ENCODE measurements at regions not wholly inside any gene's neighbourhood (a gene's known extent, or its start where the extent isn't known, plus 50 kb on each side); places are given as distances from the start of the nearest gene placed in this dataset.
A peak's percentile ranks its signal among the peaks of the same experiment; 100 is the strongest.
"Not testable (repeated sequence)": the region's sequence is repeated elsewhere in the genome, so short reads cannot be mapped to it uniquely, and the experiment has no call there.

GRCh38 chr9:85339338-85339737 is 402.4 kb downstream of the AGTPBP1 start:
- no peaks in the 10 kb centered on the region for H3K36me3 Mint-ChIP-seq
- H3K27ac Mint-ChIP-seq = no peak overlapping the region
- peaks cover 0 to 3% of the 10 kb centered on the region in 2 donors for H3K9me3 Mint-ChIP-seq
- H3K4me3 Mint-ChIP-seq = no peak overlapping the region
- no peak for ATAC-seq (replicated peaks)
- no peaks in the 10 kb centered on the region for H3K4me1 Mint-ChIP-seq
- H3K27me3 Mint-ChIP-seq = peaks cover 3 to 7% of the 10 kb centered on the region in 2 donors
- DNase-seq = no peak

- H3K36me3 Mint-ChIP-seq = no peaks in the 10 kb centered on the region
- no peak for ATAC-seq (replicated peaks)
- no peak overlapping the region for H3K4me3 Mint-ChIP-seq
- no peaks in the 10 kb centered on the region for H3K4me1 Mint-ChIP-seq
- no peak overlapping the region for H3K27ac Mint-ChIP-seq
- H3K9me3 Mint-ChIP-seq = peaks cover 0 to under 1% of the 10 kb centered on the region in 2 donors
- H3K27me3 Mint-ChIP-seq = no peaks in the 10 kb centered on the region
- DNase-seq = no peak
Measured at GRCh38 chr9:85334228-85334627, 407.5 kb downstream of the AGTPBP1 start.

GRCh38 chr9:85332487-85332886 is 409.3 kb downstream of the AGTPBP1 start:
- DNase-seq = no peak
- Mint-ChIP-seq H3K4me1 (no peaks in the 10 kb centered on the region), H3K9me3 (no peaks in the 10 kb centered on the region), H3K36me3 (no peaks in the 10 kb centered on the region), H3K27ac (no peak overlapping the region), H3K27me3 (no peaks in the 10 kb centered on the region), H3K4me3 (no peak overlapping the region)
- no peak for ATAC-seq (replicated peaks)

DNA sequence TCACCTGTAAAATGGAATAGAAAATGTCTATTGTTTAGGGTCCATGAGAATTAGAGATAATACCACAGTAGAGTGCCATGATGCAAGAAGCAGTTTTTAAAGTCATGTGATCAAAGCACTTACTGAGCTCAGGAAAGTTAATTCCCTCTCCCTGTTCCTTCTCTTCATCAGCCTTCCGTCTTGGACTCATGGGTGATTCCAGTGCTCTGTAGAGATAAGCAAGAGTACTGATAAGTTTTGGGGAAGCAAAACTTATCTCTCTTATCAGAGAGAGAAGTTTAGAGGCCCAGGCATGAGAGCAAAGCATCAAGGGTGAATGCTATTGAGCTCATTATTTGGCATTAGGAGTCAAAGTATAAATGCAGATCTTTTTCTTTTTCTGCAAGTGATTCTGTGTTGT is 410.1 kb downstream of the AGTPBP1 start:
- peaks cover 0 to 5% of the 10 kb centered on the region in 2 donors for H3K27me3 Mint-ChIP-seq
- peaks cover 0 to 1% of the 10 kb centered on the region in 2 donors for H3K36me3 Mint-ChIP-seq
- H3K9me3 Mint-ChIP-seq = peaks cover 0 to 2% of the 10 kb centered on the region in 2 donors
- DNase-seq (no peak), ATAC-seq (replicated peaks) (no peak)
- H3K27ac Mint-ChIP-seq = no peak overlapping the region
- no peak overlapping the region for H3K4me3 Mint-ChIP-seq
- no peaks in the 10 kb centered on the region for H3K4me1 Mint-ChIP-seq

DNA sequence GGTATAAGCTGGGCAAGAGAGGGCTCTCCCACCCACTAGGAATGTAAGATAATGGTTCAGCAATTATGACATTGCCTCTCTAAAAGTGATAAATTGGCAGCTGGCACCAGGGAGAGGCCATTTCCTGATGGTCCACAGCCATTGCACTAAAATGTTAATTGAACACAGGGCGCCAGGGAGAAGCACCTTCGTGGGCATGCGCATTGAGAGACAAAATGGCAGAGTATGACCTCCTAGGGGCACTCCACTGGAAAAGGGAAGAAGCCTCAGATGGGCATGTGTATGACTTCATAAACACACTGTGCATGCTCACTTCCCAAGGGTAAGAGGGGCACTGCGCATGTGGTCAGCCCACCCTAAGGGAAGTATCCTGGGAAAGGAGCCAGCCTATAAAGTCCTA is 419.2 kb downstream of the AGTPBP1 start:
- peaks cover 0 to 5% of the 10 kb centered on the region in 2 donors for H3K27me3 Mint-ChIP-seq
- H3K4me1 Mint-ChIP-seq = no peaks in the 10 kb centered on the region

GRCh38 chr9:85321561-85321960 is 420.2 kb downstream of the AGTPBP1 start:
- Mint-ChIP-seq H3K9me3 (peaks cover 6 to 12% of the 10 kb centered on the region in 2 donors), H3K27me3 (no peaks in the 10 kb centered on the region), H3K4me1 (no peaks in the 10 kb centered on the region), H3K36me3 (no peaks in the 10 kb centered on the region), H3K4me3 (no peak overlapping the region), H3K27ac (no peak overlapping the region)
- no peak for DNase-seq
- ATAC-seq (replicated peaks) = no peak

More for the DNA sequence above, 419.2 kb downstream of the AGTPBP1 start:
- peaks cover 0 to 1% of the 10 kb centered on the region in 2 donors for H3K36me3 Mint-ChIP-seq
- DNase-seq = no peak
- H3K4me3 Mint-ChIP-seq = no peak overlapping the region
- peaks cover 6 to 12% of the 10 kb centered on the region in 2 donors for H3K9me3 Mint-ChIP-seq
- ATAC-seq (replicated peaks) = no peak
- H3K27ac Mint-ChIP-seq = no peak overlapping the region

DNA sequence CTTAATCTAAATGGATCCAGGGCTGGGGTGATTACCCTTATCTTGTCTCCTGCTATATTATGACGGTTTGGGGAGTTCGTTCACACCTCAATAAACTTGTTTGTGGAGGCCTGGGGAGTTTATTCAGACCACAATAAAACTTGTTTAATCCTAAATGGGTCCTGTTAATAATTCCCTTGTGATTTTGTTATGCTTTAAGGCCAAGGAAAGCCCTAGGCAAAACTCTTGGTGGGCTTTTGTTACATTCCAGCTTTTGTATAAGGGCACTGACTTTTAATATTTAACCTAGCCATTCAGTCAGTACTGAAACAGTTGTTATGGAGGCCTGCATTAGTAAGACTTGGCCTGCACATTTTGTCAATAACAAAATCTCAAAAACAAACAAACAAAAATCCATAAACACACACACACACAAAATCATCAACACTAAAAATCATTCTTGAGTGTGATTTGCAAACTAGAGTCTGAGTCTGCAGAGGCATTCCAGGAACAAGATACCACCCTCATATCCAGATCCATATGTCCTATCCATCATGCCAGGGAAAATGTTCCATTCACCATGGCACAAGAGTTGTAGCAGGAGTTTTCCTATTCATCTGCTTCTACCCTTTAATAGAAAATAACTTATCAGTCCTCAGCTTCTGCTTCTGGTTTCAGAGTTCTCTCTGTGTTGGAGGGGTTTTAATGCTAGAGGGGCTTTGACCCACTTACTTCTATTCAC is 421.7 kb downstream of the AGTPBP1 start:
- Mint-ChIP-seq H3K27me3 (no peaks in the 10 kb centered on the region), H3K4me3 (no peak overlapping the region), H3K4me1 (no peaks in the 10 kb centered on the region), H3K36me3 (no peaks in the 10 kb centered on the region), H3K27ac (no peak overlapping the region), H3K9me3 (peaks cover 0 to 3% of the 10 kb centered on the region in 2 donors)
- no peak for DNase-seq
- no peak for ATAC-seq (replicated peaks)

- H3K27ac Mint-ChIP-seq; H3K27me3 Mint-ChIP-seq; H3K36me3 Mint-ChIP-seq; ATAC-seq (replicated peaks); H3K4me3 Mint-ChIP-seq; H3K4me1 Mint-ChIP-seq; DNase-seq: not testable (repeated sequence)
- peaks cover 6 to 14% of the 10 kb centered on the region in 2 donors for H3K9me3 Mint-ChIP-seq
Measured at GRCh38 chr9:85315535-85315934, 426.2 kb downstream of the AGTPBP1 start.

GRCh38 chr9:85310573-85310972 is 431.2 kb downstream of the AGTPBP1 start:
- Mint-ChIP-seq H3K4me3 (no peak overlapping the region), H3K27ac (no peak overlapping the region), H3K27me3 (no peaks in the 10 kb centered on the region), H3K4me1 (no peaks in the 10 kb centered on the region), H3K9me3 (peaks cover 6 to 15% of the 10 kb centered on the region in 2 donors), H3K36me3 (no peaks in the 10 kb centered on the region)
- DNase-seq = no peak
- ATAC-seq (replicated peaks) = no peak

GRCh38 chr9:85303757-85304134 is 438.0 kb downstream of the AGTPBP1 start:
- DNase-seq (no peak), ATAC-seq (replicated peaks) (no peak)
- Mint-ChIP-seq H3K27ac (no peak overlapping the region), H3K27me3 (peaks cover 2 to 7% of the 10 kb centered on the region in 2 donors), H3K36me3 (no peaks in the 10 kb centered on the region), H3K9me3 (no peaks in the 10 kb centered on the region), H3K4me1 (no peaks in the 10 kb centered on the region), H3K4me3 (no peak overlapping the region)

DNA sequence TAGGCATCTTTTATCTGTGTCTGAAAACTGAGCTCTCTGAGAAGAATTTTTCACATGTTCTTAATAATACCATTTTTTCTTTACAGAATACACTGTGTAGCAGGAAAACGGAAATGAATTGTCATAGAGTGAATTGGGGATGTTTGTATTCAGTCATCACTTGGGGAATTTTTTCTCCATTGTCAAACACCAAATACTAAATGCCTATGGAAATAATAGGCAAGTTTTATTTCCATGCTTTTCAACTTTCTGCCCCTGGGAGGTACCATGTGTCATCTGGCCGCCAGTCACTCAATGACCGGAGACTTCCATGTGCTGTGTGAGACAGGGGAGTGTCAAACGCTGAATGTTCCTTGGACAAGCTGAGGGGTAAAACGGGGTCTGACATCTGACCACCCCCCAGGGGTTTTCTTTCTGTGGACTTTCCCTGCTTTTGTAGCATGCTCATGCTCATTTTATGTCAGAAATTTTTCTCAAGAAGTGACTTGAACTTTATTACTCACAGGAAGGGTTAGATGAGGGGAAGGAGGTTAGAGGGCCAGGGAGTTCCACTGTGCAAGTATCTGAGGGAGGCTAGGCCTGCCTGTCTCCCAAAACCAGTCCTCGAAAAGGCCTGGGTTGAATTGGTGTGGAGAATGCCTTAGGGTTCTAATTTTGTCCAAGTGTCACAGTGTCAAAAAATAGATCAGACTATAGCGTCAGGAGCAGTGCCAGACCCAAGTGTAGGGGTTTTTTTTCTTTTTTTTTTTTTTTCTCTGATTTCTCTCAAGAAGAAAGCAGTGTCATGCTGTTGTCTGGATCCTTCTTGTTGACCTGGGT is 438.6 kb downstream of the AGTPBP1 start:
- DNase-seq = no peak
- peaks cover 4 to 7% of the 10 kb centered on the region in 2 donors for H3K27me3 Mint-ChIP-seq
- peaks cover 0 to under 1% of the 10 kb centered on the region in 2 donors for H3K9me3 Mint-ChIP-seq
- no peak overlapping the region for H3K4me3 Mint-ChIP-seq
- H3K27ac Mint-ChIP-seq = peak overlapping the region; percentile 38
- no peaks in the 10 kb centered on the region for H3K4me1 Mint-ChIP-seq
- no peaks in the 10 kb centered on the region for H3K36me3 Mint-ChIP-seq
- ATAC-seq (replicated peaks) = peak in 1 of 2 donors; percentile 33

- ATAC-seq (replicated peaks) (no peak), DNase-seq (no peak)
- H3K4me1 Mint-ChIP-seq = no peaks in the 10 kb centered on the region
- H3K27ac Mint-ChIP-seq = no peak overlapping the region
- H3K27me3 Mint-ChIP-seq = peaks cover 7 to 15% of the 10 kb centered on the region in 2 donors
- peaks cover 4 to 7% of the 10 kb centered on the region in 2 donors for H3K9me3 Mint-ChIP-seq
- H3K36me3 Mint-ChIP-seq = no peaks in the 10 kb centered on the region
- H3K4me3 Mint-ChIP-seq = no peak overlapping the region
Measured at GRCh38 chr9:85298499-85298898, 443.3 kb downstream of the AGTPBP1 start.

DNA sequence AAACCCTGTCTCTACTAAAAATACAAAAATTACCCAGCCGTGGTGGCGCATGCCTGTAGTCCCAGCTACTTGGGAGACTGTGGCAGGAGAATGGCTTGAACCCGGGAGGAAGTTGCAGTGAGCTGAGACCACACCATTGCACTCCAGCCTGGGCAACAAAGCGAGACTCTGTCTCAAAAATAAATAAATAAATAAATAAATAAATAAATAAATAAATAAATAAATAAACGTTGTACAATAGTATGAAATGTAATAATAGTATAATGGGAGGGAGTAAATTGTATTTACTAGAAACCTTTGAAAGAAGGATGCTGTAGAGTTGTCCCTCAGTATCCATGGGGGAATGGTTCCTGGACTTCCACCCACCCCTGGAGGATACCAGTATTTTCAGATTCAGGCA is 446.5 kb downstream of the AGTPBP1 start:
- not testable (repeated sequence) for H3K27ac Mint-ChIP-seq; H3K4me3 Mint-ChIP-seq; ATAC-seq (replicated peaks); DNase-seq; H3K36me3 Mint-ChIP-seq; H3K9me3 Mint-ChIP-seq; H3K4me1 Mint-ChIP-seq
- H3K27me3 Mint-ChIP-seq = peaks cover 0 to 20% of the 10 kb centered on the region in 2 donors

GRCh38 chr9:85292261-85292660 is 449.5 kb downstream of the AGTPBP1 start:
- no peak overlapping the region for H3K27ac Mint-ChIP-seq
- H3K36me3 Mint-ChIP-seq = peaks cover 0 to 3% of the 10 kb centered on the region in 2 donors
- H3K4me3 Mint-ChIP-seq = no peak overlapping the region
- H3K4me1 Mint-ChIP-seq = peaks cover 3 to 8% of the 10 kb centered on the region in 2 donors
- peaks cover 4 to 8% of the 10 kb centered on the region in 2 donors for H3K9me3 Mint-ChIP-seq
- ATAC-seq (replicated peaks) (no peak), DNase-seq (no peak)
- peaks cover 6 to 24% of the 10 kb centered on the region in 2 donors for H3K27me3 Mint-ChIP-seq

GRCh38 chr9:85291266-85291665 is 450.5 kb downstream of the AGTPBP1 start:
- peaks cover 3 to 8% of the 10 kb centered on the region in 2 donors for H3K4me1 Mint-ChIP-seq
- peaks cover 0 to 3% of the 10 kb centered on the region in 2 donors for H3K36me3 Mint-ChIP-seq
- no peak overlapping the region for H3K4me3 Mint-ChIP-seq
- H3K27ac Mint-ChIP-seq = no peak overlapping the region
- DNase-seq (no peak), ATAC-seq (replicated peaks) (no peak)
- peaks cover 6 to 24% of the 10 kb centered on the region in 2 donors for H3K27me3 Mint-ChIP-seq
- peaks cover 4 to 8% of the 10 kb centered on the region in 2 donors for H3K9me3 Mint-ChIP-seq

Data from stimulated activated naive B cell treated with anti-CD40 and anti-IgM and Interleukin-4, amounts not matched to agents 10 μg/mL and 1 μg/mL and 100 μg/mL, for 72 hours (primary cell).